ENCODE measurements at regions not wholly inside any gene's neighbourhood (a gene's known extent, or its start where the extent isn't known, plus 50 kb on each side); places are given as distances from the start of the nearest gene placed in this dataset.

GRCh38 chr6:76852776-76853175 is 610.5 kb downstream of the HTR1B start:
- no peak for TF ChIP-seq SIN3A (IDR thresholded peaks at IDR 0.05; ENCODE audit: borderline replicate concordance, insufficient read depth, low read length)
- no peak for TF ChIP-seq REST (IDR thresholded peaks at IDR 0.05; ENCODE audit: insufficient read depth in 1 of 2, low read depth in 2 of 2, low read length in 2 of 2)
- TF ChIP-seq FOXP2 (optimal IDR thresholded peaks at IDR 0.05; ENCODE audit: borderline replicate concordance, extremely low read depth, extremely low read length, insufficient read depth) = no peak
- TF ChIP-seq TAF1 (IDR thresholded peaks at IDR 0.05; ENCODE audit: borderline replicate concordance, insufficient read depth, low read length) = no peak
- no peak for TF ChIP-seq POLR2AphosphoS5 (IDR thresholded peaks at IDR 0.05; ENCODE audit: low read depth, low read length)

All from PFSK-1 (cell line).